GM04503 (cell line): ENCODE measurements at regions not wholly inside any gene's neighbourhood (a gene's known extent, or its start where the extent isn't known, plus 50 kb on each side); places are given as distances from the start of the nearest gene placed in this dataset.

ENCODE experiments used
- DNase-seq: peaks from one replicate; pipeline ENCODE4 v3.0.0-alpha.2; 2012; ENCODE audit warnings: low read depth

DNA sequence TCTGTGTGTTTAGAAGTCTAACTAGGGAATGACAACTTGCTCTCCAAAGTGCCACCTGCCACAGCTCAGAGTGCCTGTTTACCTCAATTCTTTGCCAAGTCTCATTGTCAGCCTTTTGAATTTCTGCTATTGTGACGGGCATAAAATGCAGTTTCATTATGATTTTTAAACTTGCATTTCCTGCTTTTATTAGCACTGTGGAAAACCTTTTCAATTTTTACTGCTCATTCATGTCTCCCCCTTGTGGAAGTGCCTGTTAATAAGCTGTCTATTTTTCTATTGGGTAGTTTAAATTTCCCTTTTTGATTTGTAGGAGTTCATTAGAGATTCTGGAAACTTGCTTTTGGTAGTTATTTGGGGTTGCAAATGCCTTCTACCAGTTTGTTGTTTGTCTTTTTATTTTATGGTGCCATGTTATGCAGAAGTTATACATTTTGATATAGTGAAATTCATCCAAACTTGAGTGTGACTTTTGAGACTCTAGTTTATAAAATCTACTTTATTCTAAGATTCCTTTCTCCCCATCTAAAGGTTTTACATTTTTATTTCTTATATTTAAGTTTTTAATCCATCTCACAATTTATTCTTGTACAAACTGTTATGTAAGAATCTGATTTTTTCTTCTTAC lies 53.9 kb upstream of the FRMD4B start:
- DNase-seq = no peak

DNA sequence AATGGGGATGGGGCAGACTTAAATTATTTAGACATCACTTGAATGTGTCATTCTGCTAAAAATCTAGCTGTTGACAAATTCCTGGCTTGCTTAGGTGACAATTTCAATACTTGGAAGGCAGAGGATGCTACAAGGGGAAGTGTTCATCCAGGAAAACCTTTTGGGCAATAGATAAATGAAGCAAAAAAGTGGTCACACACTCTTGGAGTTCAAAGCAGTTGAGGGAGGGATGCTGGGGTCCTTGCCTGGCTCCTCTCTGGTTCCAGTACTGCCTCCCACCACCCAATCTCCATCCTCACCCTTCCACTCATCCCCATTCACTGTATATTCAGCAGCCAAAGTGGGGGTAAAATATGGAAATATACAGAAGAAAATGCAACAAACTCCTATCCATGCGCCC lies 52.6 kb upstream of the FRMD4B start:
- no peak for DNase-seq

DNA sequence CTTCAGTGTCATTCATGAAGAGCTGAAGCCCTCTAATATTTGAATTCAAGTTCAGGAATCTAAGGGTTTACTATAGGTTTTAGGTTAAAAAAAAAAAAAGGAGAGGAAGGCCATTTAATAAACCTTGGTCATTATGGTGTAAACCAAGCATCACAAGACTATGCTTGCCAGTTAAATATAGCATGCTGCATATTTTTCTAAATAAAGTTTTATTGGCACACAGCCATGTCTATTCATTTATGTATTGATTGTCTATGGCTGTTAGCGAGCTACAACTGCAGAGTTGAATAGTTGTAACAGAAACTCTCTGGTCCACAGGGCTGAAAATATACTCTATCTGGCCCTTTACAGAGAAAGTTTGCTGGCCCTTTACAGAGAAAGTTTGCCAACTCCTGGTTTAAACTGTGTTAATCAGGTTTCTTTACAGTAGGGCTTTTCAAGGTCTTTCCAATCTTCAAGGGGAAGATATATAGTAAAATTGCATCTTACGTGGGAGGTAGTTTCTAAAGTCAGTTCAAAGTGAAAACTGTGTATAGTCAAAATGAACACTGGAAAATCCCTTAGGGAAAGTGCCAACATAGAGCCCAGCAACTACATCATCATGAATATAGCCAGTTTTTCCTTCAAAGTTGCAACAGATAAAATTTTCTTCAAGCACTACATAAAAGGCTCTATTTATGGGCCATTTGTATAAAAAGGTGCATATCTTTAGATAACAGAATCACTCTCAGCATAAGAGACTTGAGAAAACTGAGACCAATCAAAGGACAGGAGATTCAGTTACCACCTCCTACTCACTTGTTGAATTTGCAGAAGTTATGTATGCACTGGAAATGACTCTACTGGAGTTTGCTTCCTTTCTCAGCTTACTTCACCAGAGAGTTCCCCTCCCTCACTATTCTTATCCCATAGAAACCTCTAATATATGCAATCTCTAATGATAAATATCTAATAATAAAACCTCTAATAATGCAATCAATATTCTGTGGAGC lies 49.7 kb upstream of the FRMD4B start:
- no peak for DNase-seq
